ENCODE measurements at regions not wholly inside any gene's neighbourhood (a gene's known extent, or its start where the extent isn't known, plus 50 kb on each side); places are given as distances from the start of the nearest gene placed in this dataset.

- TF ChIP-seq EP300 (IDR thresholded peaks at IDR 0.05; ENCODE audit: borderline replicate concordance in 1 of 2, low read depth in 2 of 2, low read length in 2 of 2), result no peak
- no peak for TF ChIP-seq YY1 (IDR thresholded peaks at IDR 0.05; ENCODE audit: low read depth, low read length)
- no peak for TF ChIP-seq EZH2 (IDR thresholded peaks at IDR 0.05; ENCODE audit: low read depth, low read length, severe bottlenecking)
- no peak for TF ChIP-seq ATF2 (IDR thresholded peaks at IDR 0.05; ENCODE audit: low read length)
- TF ChIP-seq POLR2AphosphoS5 (IDR thresholded peaks at IDR 0.05; ENCODE audit: low read depth, low read length), result no peak
- no peak for TF ChIP-seq CREB1 (IDR thresholded peaks at IDR 0.05)
- TF ChIP-seq BACH1 (IDR thresholded peaks at IDR 0.05; ENCODE audit: low read length), result no peak
- TF ChIP-seq BRCA1 (IDR thresholded peaks at IDR 0.05; ENCODE audit: low read depth, low read length), result no peak
- TF ChIP-seq ZNF274 (IDR thresholded peaks at IDR 0.05; ENCODE audit: borderline replicate concordance, extremely low read depth, low read length), result no peak
- no peak for TF ChIP-seq CTCF (IDR thresholded peaks at IDR 0.05; ENCODE audit: control extremely low read depth in 1 of 3, insufficient read depth in 1 of 3, low read depth in 1 of 3, low read length in 3 of 3)
- TF ChIP-seq GABPA (IDR thresholded peaks at IDR 0.05; ENCODE audit: borderline replicate concordance, insufficient read depth, low read length), result no peak
- TF ChIP-seq HDAC6 (IDR thresholded peaks at IDR 0.05; ENCODE audit: low read depth, low read length), result no peak
Observed at GRCh38 chr11:112366777-112367176, 106.1 kb upstream of the PLET1 start.

All from H1 (cell line).